ENCODE measurements at regions not wholly inside any gene's neighbourhood (a gene's known extent, or its start where the extent isn't known, plus 50 kb on each side); places are given as distances from the start of the nearest gene placed in this dataset.

- no peak for DNase-seq (ENCODE audit: low spot score)
- H3K4me1 ChIP-seq (ENCODE audit: insufficient read depth) = peaks cover 15% of the 10 kb centered on the region
- no peak overlapping the region for H3K4me2 ChIP-seq
- WGBS (ENCODE audit: low lambda C conversion rate, missing lambda C conversion rate) = 82% methylated on average over 2 of the region's 2 CpGs
- no peaks in the 10 kb centered on the region for H3K9me3 ChIP-seq (ENCODE audit: low read depth)
- no peaks in the 10 kb centered on the region for H3K36me3 ChIP-seq (replicated peaks; ENCODE audit: insufficient read depth, low read depth)
- H4K20me1 ChIP-seq (ENCODE audit: insufficient read depth, poor library complexity, severe bottlenecking) = no peaks in the 10 kb centered on the region
- H3K79me2 ChIP-seq = no peaks in the 10 kb centered on the region
- H3K27ac ChIP-seq = no peak overlapping the region
- no peak for TF ChIP-seq EZH2phosphoT487 (IDR thresholded peaks at IDR 0.05; ENCODE audit: low read depth, severe bottlenecking, unreplicated experiment)
- H3K9me2 ChIP-seq (replicated peaks; ENCODE audit: insufficient read depth) = no peaks in the 10 kb centered on the region
- H2AFZ ChIP-seq = no peak overlapping the region
- H3K4me3 ChIP-seq = no peak overlapping the region
- H3K27me3 ChIP-seq = no peaks in the 10 kb centered on the region
These were observed 205.0 kb upstream of the DCN start for GRCh38 chr12:91387461-91388134.

GRCh38 chr12:91384806-91385205 lies 202.2 kb upstream of the DCN start:
- Histone ChIP-seq H3K4me2 (no peak overlapping the region), H3K79me2 (no peaks in the 10 kb centered on the region), H4K20me1 (ENCODE audit: insufficient read depth, poor library complexity, severe bottlenecking) (no peaks in the 10 kb centered on the region), H3K4me1 (ENCODE audit: insufficient read depth) (peaks cover 28% of the 10 kb centered on the region), H3K27ac (no peak overlapping the region), H2AFZ (no peak overlapping the region), H3K9me2 (replicated peaks; ENCODE audit: insufficient read depth) (no peaks in the 10 kb centered on the region), H3K9me3 (ENCODE audit: low read depth) (no peaks in the 10 kb centered on the region), H3K4me3 (no peak overlapping the region), H3K27me3 (no peaks in the 10 kb centered on the region), H3K36me3 (replicated peaks; ENCODE audit: insufficient read depth, low read depth) (no peaks in the 10 kb centered on the region)
- TF ChIP-seq EZH2phosphoT487 (IDR thresholded peaks at IDR 0.05; ENCODE audit: low read depth, severe bottlenecking, unreplicated experiment) (no peak), EZH2 (IDR thresholded peaks at IDR 0.05; ENCODE audit: borderline replicate concordance) (no peak), CTCF (IDR thresholded peaks at IDR 0.05; ENCODE audit: poor library complexity) (no peak)
- no peak for DNase-seq (ENCODE audit: low spot score)
- 89% methylated on average over 2 of the region's 2 CpGs for WGBS (ENCODE audit: low lambda C conversion rate, missing lambda C conversion rate)

- H3K27ac ChIP-seq = no peak overlapping the region
- no peaks in the 10 kb centered on the region for H3K36me3 ChIP-seq (replicated peaks; ENCODE audit: insufficient read depth, low read depth)
- no peak overlapping the region for H3K4me2 ChIP-seq
- H3K79me2 ChIP-seq = no peaks in the 10 kb centered on the region
- no peaks in the 10 kb centered on the region for H3K9me3 ChIP-seq (ENCODE audit: low read depth)
- H3K9me2 ChIP-seq (replicated peaks; ENCODE audit: insufficient read depth) = no peaks in the 10 kb centered on the region
- DNase-seq (ENCODE audit: low spot score) = no peak
- H3K4me3 ChIP-seq = no peak overlapping the region
- no peak for TF ChIP-seq CTCF (IDR thresholded peaks at IDR 0.05; ENCODE audit: poor library complexity)
- TF ChIP-seq EZH2phosphoT487 (IDR thresholded peaks at IDR 0.05; ENCODE audit: low read depth, severe bottlenecking, unreplicated experiment) = no peak
- no peak for TF ChIP-seq EZH2 (IDR thresholded peaks at IDR 0.05; ENCODE audit: borderline replicate concordance)
- 100% methylated on average over 1 of the region's 1 CpG for WGBS (ENCODE audit: low lambda C conversion rate, missing lambda C conversion rate)
- H3K4me1 ChIP-seq (ENCODE audit: insufficient read depth) = peaks cover 28% of the 10 kb centered on the region
- H3K27me3 ChIP-seq = no peaks in the 10 kb centered on the region
- no peak overlapping the region for H2AFZ ChIP-seq
- H4K20me1 ChIP-seq (ENCODE audit: insufficient read depth, poor library complexity, severe bottlenecking) = no peaks in the 10 kb centered on the region
These were observed 201.7 kb upstream of the DCN start for GRCh38 chr12:91384366-91384765.

- H3K4me1 ChIP-seq (ENCODE audit: insufficient read depth) = peaks cover 22% of the 10 kb centered on the region
- no peak overlapping the region for H3K4me3 ChIP-seq
- H2AFZ ChIP-seq = no peak overlapping the region
- no peaks in the 10 kb centered on the region for H3K27me3 ChIP-seq
- no peak overlapping the region for H3K4me2 ChIP-seq
- no peaks in the 10 kb centered on the region for H3K79me2 ChIP-seq
- no peak for DNase-seq (ENCODE audit: low spot score)
- no peaks in the 10 kb centered on the region for H4K20me1 ChIP-seq (ENCODE audit: insufficient read depth, poor library complexity, severe bottlenecking)
- H3K36me3 ChIP-seq (replicated peaks; ENCODE audit: insufficient read depth, low read depth) = no peaks in the 10 kb centered on the region
- no peak overlapping the region for H3K27ac ChIP-seq
- 35% methylated on average over 3 of the region's 3 CpGs for WGBS (ENCODE audit: low lambda C conversion rate, missing lambda C conversion rate)
- no peak for TF ChIP-seq EZH2 (IDR thresholded peaks at IDR 0.05; ENCODE audit: borderline replicate concordance)
- TF ChIP-seq EZH2phosphoT487 (IDR thresholded peaks at IDR 0.05; ENCODE audit: low read depth, severe bottlenecking, unreplicated experiment) = no peak
- no peak for TF ChIP-seq CTCF (IDR thresholded peaks at IDR 0.05; ENCODE audit: poor library complexity)
- H3K9me2 ChIP-seq (replicated peaks; ENCODE audit: insufficient read depth) = no peaks in the 10 kb centered on the region
- H3K9me3 ChIP-seq (ENCODE audit: low read depth) = no peaks in the 10 kb centered on the region
These were observed 200.5 kb upstream of the DCN start for GRCh38 chr12:91383099-91383498.

Data from hepatocyte (in vitro differentiated cells).